Anterior cingulate cortex (tissue), 58 donors: ENCODE measurements at regions not wholly inside any gene's neighbourhood (a gene's known extent, or its start where the extent isn't known, plus 50 kb on each side); places are given as distances from the start of the nearest gene placed in this dataset.
"Not testable (repeated sequence)": the region's sequence is repeated elsewhere in the genome, so short reads cannot be mapped to it uniquely, and the experiment has no call there.

ENCODE experiments used
- DNase-seq, 58 donors: peaks; one replicate each; lab custom pipeline; 2025; lab: John Stamatoyannopoulos, UW

- no peak for DNase-seq
Measured at GRCh38 chr2:45123521-45124191, 114.4 kb upstream of the SIX2 start.

- DNase-seq: no peak
Measured at GRCh38 chr2:45123065-45123464, 113.8 kb upstream of the SIX2 start.

DNA sequence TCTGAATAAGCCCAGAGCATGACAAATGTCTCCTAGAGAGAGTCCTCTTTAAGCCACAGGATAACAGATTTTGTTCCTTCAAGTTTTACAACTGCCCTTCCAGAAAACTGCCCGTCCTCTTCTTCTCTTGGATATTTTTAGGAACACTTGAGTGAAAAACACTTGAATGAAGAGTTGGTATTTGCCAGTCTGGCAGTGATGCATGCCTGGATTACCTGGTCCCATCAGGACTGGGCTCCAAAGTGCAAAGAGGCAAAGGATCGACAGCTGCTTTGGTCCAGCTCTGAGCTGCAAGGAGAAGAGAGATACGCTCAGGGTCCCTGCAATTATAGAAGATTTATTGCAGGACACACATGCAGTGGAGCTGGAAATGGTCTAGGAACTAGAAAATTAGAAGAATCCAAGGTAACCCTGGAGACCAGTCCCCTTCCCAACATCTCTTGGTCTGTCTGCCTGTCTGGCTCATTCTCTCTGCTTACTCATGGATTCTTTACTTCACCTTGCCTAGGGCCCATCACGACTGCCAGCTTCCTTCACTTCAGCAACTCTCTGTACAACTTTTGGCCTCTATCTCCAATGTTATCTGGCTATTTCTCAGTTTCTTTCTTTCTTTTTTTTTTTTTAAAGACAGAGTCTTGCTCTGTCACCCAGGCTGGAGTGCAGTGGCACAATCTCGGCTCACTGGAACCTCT is 112.1 kb upstream of the SIX2 start:
- DNase-seq: no peak

DNA sequence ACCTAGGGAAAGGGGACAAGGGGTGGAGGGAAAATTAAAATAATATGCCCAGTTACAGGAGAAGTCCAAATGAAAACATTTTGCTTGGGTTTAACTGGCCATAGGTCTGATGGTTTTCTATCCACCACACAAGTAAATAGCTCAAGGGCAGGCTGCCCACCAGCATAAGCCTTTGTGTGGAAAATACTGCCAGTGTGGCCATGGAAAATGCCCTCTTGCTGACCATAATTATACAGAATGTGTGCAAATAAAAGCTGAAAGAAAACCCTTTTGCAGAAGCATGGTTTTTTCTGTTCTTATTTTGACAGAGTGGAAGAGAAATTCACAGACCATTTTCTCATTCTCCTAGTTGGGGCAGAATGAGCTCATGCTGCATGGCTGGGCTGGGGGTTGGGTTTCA is 111.3 kb upstream of the SIX2 start:
- DNase-seq: no peak

GRCh38 chr2:45119855-45120254 is 110.6 kb upstream of the SIX2 start:
- no peak for DNase-seq

DNA sequence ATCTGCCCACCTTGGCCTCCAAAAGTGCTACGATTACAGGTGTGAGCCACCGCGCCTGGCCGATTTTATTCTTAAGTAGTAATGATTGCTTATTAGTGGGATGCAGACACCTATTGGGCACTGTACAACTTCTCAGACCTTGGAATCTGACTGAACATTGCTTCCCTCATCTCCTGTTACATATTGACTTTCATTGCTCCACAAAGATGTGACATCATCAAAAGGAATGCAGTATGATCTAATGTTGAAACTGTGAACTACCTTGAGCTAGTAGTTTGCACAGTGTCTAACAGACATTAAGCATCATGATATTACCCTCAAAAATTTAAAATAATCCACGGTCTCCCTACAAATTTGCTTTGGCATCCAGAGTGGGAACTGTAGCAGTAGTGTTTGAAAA is 109.8 kb upstream of the SIX2 start:
- DNase-seq: no peak

DNA sequence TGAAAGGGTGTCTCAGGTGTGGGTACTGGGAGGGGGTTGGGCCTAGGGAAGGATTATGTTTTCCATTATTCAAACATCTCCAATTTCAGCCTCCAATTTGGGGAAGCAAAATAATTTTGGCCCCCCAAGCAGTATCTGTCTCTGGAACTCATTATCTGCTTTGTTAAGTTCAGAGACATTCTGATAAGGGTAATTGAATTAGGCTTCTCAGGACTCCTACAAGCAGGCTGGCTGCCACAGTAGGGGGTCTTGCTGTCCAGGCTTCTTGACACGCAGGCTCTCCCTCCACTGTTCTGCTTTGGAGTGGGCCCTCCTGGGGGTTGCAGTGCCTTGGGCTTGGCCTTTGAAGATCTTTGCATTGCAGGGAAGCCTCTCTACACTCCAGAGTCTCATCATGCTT is 108.1 kb upstream of the SIX2 start:
- DNase-seq: no peak

DNA sequence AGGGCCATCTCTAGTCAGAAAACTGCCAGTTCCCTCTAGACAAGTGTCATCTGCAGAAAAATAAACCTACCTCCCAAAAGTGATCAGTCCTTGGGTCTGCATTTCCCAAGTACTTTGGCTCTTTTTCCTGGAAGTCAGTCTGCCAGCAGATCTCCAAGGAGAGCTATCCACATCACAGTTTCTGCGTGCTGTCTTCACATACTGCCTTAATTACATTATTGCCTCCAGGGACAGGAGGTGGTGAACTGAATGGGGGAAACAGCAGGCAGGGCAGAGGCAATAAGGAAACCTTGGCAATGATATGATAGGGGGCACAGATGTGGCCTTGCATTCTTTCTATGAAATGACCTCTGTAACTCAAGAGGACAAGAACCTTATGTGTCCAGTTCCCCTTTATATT is 105.9 kb upstream of the SIX2 start:
- DNase-seq: no peak

DNA sequence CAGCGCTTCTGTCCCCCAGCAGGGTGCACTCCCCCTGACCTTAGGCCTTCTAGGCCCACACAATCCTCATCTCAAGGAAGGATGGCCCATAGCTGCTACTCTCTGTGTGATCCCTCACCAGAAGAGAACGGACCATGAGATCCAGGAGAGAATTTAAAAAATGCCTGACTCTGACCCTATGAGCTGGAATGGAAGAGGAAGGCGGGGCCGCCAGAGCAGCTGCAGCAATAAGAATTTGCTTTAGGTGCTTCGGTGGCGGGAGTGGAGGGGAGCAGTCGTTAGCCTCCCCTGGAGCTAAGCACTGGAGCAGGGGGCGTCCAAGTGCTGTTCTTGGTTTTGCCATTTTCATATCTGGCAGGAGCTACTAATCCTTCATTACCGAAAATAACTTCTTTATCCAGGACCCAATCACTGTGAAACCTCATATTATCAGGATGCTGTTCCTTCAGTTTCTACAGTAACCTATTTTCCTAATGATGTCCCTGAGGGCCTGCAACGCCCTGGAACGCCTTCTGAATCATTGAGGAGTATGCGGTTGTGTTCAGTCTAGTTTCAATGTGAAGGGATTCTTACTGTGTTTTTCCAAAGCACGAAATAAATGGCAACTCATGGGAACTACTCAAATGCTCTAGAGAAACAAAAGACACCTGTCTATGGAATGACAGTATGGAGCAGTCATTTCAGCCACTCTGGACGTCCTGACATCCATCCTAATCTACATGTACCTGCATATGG is 105.1 kb upstream of the SIX2 start:
- no peak for DNase-seq

DNA sequence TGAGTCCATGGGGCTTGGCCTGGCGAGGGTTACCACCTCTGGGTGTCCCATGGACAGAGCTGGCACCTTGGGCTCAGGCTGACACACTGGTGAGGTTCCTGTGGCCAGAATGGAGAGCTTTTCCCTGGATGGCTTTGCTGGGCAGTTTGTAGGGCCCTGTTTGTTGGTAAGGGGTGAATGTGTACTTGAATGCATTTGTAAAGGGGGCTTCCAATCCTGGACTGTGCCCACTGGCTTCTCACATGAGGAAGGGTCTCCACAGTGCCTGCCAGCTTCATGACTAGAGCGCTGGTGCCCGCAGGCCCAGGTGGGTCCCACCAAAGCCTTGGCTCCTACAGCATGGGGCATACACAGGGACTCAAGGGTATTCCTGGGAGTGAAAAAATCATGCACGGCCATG is 103.5 kb upstream of the SIX2 start:
- no peak for DNase-seq

- no peak for DNase-seq
Measured at GRCh38 chr2:45105050-45105582, 95.9 kb upstream of the SIX2 start.

DNA sequence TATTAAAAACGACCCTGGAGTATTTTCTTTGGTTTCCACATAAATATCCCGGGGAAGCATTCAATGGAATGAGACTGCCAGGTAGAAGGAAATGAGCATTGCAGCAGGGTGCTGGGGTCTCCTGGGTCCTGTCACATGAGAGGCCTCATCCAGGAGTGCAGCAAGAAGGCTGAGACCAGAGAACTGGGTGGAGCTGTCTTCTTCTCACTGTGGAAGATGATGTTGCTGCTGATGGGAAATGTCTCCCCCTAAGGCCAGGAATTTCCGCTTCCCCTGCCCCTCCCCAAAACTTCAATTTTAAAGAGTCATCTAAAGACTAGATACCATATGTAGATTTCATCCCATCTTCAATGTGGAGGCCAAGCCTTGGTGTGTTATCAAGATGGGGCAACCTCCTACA is 95.2 kb upstream of the SIX2 start:
- DNase-seq: no peak

DNA sequence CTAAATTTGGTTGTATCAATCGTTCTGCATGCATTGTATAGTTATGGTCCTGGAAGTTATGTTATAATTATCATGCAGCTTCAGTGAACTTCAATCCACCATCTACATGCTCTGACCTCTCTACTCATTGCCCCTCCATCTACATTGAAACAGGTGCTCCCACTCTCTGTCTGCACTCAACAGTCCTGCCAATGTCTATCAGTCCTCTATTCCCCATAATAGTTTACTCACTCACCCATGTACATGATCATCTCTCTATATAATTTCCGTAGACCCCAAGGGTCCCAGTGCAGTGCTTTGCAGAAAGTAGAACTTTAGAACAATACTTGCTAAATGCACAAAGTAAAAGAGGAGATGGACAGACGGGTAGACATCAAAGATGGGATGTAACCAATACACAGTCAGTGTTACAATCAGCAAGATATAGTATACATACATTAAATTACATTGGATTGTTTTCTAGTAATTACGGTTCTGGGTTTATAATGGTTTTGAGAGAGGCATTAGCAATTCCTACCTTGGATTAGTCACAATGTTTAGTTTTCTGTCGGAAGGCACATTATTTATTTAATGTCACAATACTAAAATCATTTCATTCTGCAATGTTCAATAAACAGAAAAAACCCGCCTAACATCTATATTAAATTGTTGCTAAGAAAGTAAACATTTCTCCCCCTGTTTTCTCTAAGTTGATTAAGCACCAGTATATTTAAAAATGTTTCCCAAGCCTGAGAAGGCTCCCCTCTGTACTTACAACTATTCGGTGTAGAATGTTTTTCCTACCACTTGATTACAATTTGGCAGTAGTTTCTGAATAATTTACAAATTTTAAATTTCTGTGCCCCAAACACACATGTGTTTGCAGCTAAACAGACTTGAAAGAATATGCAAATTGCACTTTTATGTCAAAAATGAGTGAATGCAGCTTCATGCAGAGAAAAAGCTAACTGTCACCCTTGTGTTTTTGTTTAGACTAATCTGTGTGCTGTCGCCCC is 94.4 kb upstream of the SIX2 start:
- no peak for DNase-seq

- no peak for DNase-seq
Measured at GRCh38 chr2:45102579-45103117, 93.4 kb upstream of the SIX2 start.

GRCh38 chr2:45102141-45102540 is 92.9 kb upstream of the SIX2 start:
- no peak for DNase-seq

DNA sequence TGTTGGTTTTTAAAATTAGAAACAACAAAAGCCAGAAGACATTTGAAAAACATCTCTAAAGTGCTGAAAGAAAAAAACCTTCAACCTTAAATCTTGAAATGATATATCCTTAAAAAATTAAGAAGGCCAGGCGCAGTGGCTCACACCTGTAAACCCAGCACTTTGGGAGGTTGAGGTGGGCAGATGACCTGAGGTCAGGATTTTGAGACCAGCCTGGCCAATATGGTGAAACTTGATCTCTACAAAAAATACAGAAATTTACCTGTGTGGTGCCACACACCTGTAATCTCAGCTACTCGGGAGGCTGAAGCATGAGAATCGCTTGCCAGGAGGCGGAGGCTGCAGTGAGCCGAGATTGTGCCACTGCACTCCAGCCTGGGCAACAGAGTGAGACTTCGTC is 87.7 kb upstream of the SIX2 start:
- DNase-seq: no peak

- DNase-seq: not testable (repeated sequence)
Measured at GRCh38 chr2:45096038-45096437, 86.8 kb upstream of the SIX2 start.

GRCh38 chr2:45093663-45094062 is 84.4 kb upstream of the SIX2 start:
- DNase-seq: no peak

GRCh38 chr2:45093181-45093580 is 83.9 kb upstream of the SIX2 start:
- no peak for DNase-seq
